HG03558 (cell line): ENCODE measurements at regions not wholly inside any gene's neighbourhood (a gene's known extent, or its start where the extent isn't known, plus 50 kb on each side); places are given as distances from the start of the nearest gene placed in this dataset.

Experiments used
- ATAC-seq: cut with Tn5 transposase; IDR thresholded peaks from one replicate; pipeline ENCODE4 v1.9.1; 2021; ENCODE audit warnings: moderate number of reproducible peaks; ENCODE audit not compliant: unreplicated experiment; ENCODE audit errors: extremely low read depth

- no peak for ATAC-seq
Observed at GRCh38 chr7:13457790-13458189, 531.7 kb downstream of the ETV1 start.

- ATAC-seq = no peak
Observed at GRCh38 chr7:13466874-13467547, 522.5 kb downstream of the ETV1 start.

GRCh38 chr7:13476881-13477444 is 512.5 kb downstream of the ETV1 start:
- ATAC-seq = no peak

- ATAC-seq = no peak
Observed at GRCh38 chr7:13489386-13489785, 500.1 kb downstream of the ETV1 start.

- no peak for ATAC-seq
Observed at GRCh38 chr7:13496976-13497375, 492.5 kb downstream of the ETV1 start.

- ATAC-seq = no peak
Observed at GRCh38 chr7:13508586-13508985, 480.9 kb downstream of the ETV1 start.

- ATAC-seq = no peak
Observed at GRCh38 chr7:13518738-13519137, 470.7 kb downstream of the ETV1 start.

- no peak for ATAC-seq
Observed at GRCh38 chr7:13524076-13524475, 465.4 kb downstream of the ETV1 start.

- ATAC-seq = no peak
Observed at GRCh38 chr7:13532028-13532753, 457.3 kb downstream of the ETV1 start.

- ATAC-seq = no peak
Observed at GRCh38 chr7:13538669-13539068, 450.8 kb downstream of the ETV1 start.

GRCh38 chr7:13540429-13540828 is 449.0 kb downstream of the ETV1 start:
- ATAC-seq = no peak

GRCh38 chr7:13541326-13541725 is 448.1 kb downstream of the ETV1 start:
- no peak for ATAC-seq

GRCh38 chr7:13542451-13542850 is 447.0 kb downstream of the ETV1 start:
- ATAC-seq = no peak

- no peak for ATAC-seq
Observed at GRCh38 chr7:13551503-13551902, 438.0 kb downstream of the ETV1 start.

- no peak for ATAC-seq
Observed at GRCh38 chr7:13560441-13560840, 429.0 kb downstream of the ETV1 start.

- no peak for ATAC-seq
Observed at GRCh38 chr7:13563257-13563656, 426.2 kb downstream of the ETV1 start.

GRCh38 chr7:13563680-13564079 is 425.8 kb downstream of the ETV1 start:
- no peak for ATAC-seq

- ATAC-seq = no peak
Observed at GRCh38 chr7:13577566-13578145, 411.8 kb downstream of the ETV1 start.

GRCh38 chr7:13578294-13578693 is 411.2 kb downstream of the ETV1 start:
- ATAC-seq = no peak

- no peak for ATAC-seq
Observed at GRCh38 chr7:13581097-13581496, 408.4 kb downstream of the ETV1 start.

- no peak for ATAC-seq
Observed at GRCh38 chr7:13593854-13594253, 395.6 kb downstream of the ETV1 start.
